Esophagus muscularis mucosa (tissue), 4 donors: ENCODE measurements at regions not wholly inside any gene's neighbourhood (a gene's known extent, or its start where the extent isn't known, plus 50 kb on each side); places are given as distances from the start of the nearest gene placed in this dataset.

ENCODE experiments used
- CTCF ChIP-seq, 3 experiments: fragments of 200-600 bp in 2 of 3; fragments of 450-650 bp in 1 of 3; sonication (generic) in 2 of 3; IDR thresholded peaks; one replicate each; pipeline ENCODE4 v1.5.1; 2017 to 2019; ENCODE audit warnings: antibody characterized with exemption in 3 of 3, mild to moderate bottlenecking in 2 of 3, moderate library complexity in 1 of 3
- EP300 ChIP-seq: sonication (generic); formaldehyde crosslinking; IDR thresholded peaks from one replicate; pipeline ENCODE4 v1.6.1; 2017; ENCODE audit warnings: antibody characterized with exemption
- POLR2A ChIP-seq: fragments of 450-650 bp; IDR thresholded peaks from one replicate; pipeline ENCODE4 v1.6.1; 2017; ENCODE audit warnings: antibody characterized with exemption, moderate library complexity, mild to moderate bottlenecking, low read depth
- POLR2AphosphoS5 ChIP-seq, 2 donors: sonication (generic); formaldehyde crosslinking; IDR thresholded peaks; one replicate each; pipeline ENCODE4 v1.6.1; 2017; ENCODE audit warnings: antibody characterized with exemption in 2 of 2

- TF ChIP-seq CTCF (IDR thresholded peaks at IDR 0.05) (no peak), POLR2A (no peak), EP300 (no peak), POLR2AphosphoS5 (IDR thresholded peaks at IDR 0.05) (no peak)
Observed at GRCh38 chr3:124325248-124325647, 333.3 kb upstream of the ROPN1 start.
